ENCODE measurements at regions not wholly inside any gene's neighbourhood (a gene's known extent, or its start where the extent isn't known, plus 50 kb on each side); places are given as distances from the start of the nearest gene placed in this dataset.

- Histone ChIP-seq H3K27me3 (replicated peaks in 1 of 2; ENCODE audit: control insufficient read depth in 2 of 2, insufficient read depth in 2 of 2, low read length in 1 of 2) (no peaks in the 10 kb centered on the region), H3K79me2 (ENCODE audit: control insufficient read depth, insufficient read depth, low read length) (no peaks in the 10 kb centered on the region), H3K9ac (ENCODE audit: control insufficient read depth, insufficient read depth, low read length) (no peak overlapping the region), H3K4me1 (ENCODE audit: control insufficient read depth, insufficient read depth, low read length) (no peaks in the 10 kb centered on the region), H3K9me3 (replicated peaks; ENCODE audit: control insufficient read depth, insufficient read depth, low read length) (no peaks in the 10 kb centered on the region), H3K4me3 (no peak overlapping the region), H3K4me2 (ENCODE audit: control insufficient read depth, insufficient read depth) (no peak overlapping the region), H2AFZ (ENCODE audit: control insufficient read depth, low read depth, low read length) (no peak overlapping the region), H3K36me3 (ENCODE audit: control insufficient read depth in 2 of 2, insufficient read depth in 2 of 2, low read length in 1 of 2) (no peaks in the 10 kb centered on the region), H4K20me1 (ENCODE audit: control insufficient read depth, insufficient read depth) (no peaks in the 10 kb centered on the region), H3K27ac (ENCODE audit: control insufficient read depth, insufficient read depth) (no peak overlapping the region)
- ChIA-PET RAD21 (ENCODE audit: unreplicated experiment) (no interaction called here), CTCF (no interaction called here), SMC1A (ENCODE audit: uncharacterized antibody, unreplicated experiment) (no interaction called here), POLR2A (no interaction called here)
- DNase-seq (ENCODE audit: low read depth, low spot score) (no peak), FAIRE-seq (no peak), ATAC-seq (no peak)
- WGBS (ENCODE audit: insufficient coverage, insufficient replicate concordance, low lambda C conversion rate, missing lambda C conversion rate) = 24% methylated on average over 4 of the region's 4 CpGs
- intact Hi-C loops (cut with micrococcal nuclease; ENCODE audit: unreplicated experiment) = no loop called here
- BruUV-seq (replicated peaks) = no TSS peak
- in situ Hi-C loops (cut with MboI) = no loop called here
- TF ChIP-seq, protein P1, sequence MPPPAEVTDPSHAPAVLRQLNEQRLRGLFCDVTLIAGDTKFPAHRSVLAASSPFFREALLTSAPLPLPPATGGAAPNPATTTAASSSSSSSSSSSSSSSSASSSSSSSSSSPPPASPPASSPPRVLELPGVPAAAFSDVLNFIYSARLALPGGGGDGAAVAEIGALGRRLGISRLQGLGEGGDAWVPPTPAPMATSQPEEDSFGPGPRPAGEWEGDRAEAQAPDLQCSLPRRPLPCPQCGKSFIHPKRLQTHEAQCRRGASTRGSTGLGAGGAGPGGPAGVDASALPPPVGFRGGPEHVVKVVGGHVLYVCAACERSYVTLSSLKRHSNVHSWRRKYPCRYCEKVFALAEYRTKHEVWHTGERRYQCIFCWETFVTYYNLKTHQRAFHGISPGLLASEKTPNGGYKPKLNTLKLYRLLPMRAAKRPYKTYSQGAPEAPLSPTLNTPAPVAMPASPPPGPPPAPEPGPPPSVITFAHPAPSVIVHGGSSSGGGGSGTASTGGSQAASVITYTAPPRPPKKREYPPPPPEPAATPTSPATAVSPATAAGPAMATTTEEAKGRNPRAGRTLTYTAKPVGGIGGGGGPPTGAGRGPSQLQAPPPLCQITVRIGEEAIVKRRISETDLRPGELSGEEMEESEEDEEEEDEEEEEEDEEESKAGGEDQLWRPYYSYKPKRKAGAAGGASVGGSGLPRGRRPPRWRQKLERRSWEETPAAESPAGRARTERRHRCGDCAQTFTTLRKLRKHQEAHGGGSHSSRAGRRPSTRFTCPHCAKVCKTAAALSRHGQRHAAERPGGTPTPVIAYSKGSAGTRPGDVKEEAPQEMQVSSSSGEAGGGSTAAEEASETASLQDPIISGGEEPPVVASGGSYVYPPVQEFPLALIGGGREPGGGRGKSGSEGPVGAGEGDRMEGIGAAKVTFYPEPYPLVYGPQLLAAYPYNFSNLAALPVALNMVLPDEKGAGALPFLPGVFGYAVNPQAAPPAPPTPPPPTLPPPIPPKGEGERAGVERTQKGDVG (CRISPR knock-in tag; IDR thresholded peaks at IDR 0.05) = no peak
- TF ChIP-seq, protein P2, sequence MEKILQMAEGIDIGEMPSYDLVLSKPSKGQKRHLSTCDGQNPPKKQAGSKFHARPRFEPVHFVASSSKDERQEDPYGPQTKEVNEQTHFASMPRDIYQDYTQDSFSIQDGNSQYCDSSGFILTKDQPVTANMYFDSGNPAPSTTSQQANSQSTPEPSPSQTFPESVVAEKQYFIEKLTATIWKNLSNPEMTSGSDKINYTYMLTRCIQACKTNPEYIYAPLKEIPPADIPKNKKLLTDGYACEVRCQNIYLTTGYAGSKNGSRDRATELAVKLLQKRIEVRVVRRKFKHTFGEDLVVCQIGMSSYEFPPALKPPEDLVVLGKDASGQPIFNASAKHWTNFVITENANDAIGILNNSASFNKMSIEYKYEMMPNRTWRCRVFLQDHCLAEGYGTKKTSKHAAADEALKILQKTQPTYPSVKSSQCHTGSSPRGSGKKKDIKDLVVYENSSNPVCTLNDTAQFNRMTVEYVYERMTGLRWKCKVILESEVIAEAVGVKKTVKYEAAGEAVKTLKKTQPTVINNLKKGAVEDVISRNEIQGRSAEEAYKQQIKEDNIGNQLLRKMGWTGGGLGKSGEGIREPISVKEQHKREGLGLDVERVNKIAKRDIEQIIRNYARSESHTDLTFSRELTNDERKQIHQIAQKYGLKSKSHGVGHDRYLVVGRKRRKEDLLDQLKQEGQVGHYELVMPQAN (conservative IDR thresholded peaks at IDR 0.05) = no peak
- no peak for TF ChIP-seq POLR2AphosphoS5 (IDR thresholded peaks at IDR 0.05; ENCODE audit: low read length)
- no peak for TF ChIP-seq ZNF687 (IDR thresholded peaks at IDR 0.05)
- TF ChIP-seq PRDM15 (CRISPR knock-in tag; IDR thresholded peaks at IDR 0.05) = no peak
- no peak for TF ChIP-seq FOXK2 (IDR thresholded peaks at IDR 0.05)
- TF ChIP-seq POLR2A (IDR thresholded peaks at IDR 0.05; ENCODE audit: low read depth, low read length) = no peak
- no peak for TF ChIP-seq SUPT20H (IDR thresholded peaks at IDR 0.05; ENCODE audit: borderline replicate concordance, control insufficient read depth, low read depth, low read length)
- TF ChIP-seq NRF1 (conservative IDR thresholded peaks at IDR 0.05; ENCODE audit: low read depth, low read length) = no peak
- no peak for TF ChIP-seq SMAD5 (IDR thresholded peaks at IDR 0.05; ENCODE audit: low read depth)
Measured at GRCh38 chr2:66693076-66693965, 258.4 kb downstream of the MEIS1 start.

Data from GM12878 (cell line).